Nephron (organoid): ENCODE measurements at regions not wholly inside any gene's neighbourhood (a gene's known extent, or its start where the extent isn't known, plus 50 kb on each side); places are given as distances from the start of the nearest gene placed in this dataset.

Source experiments
- H3K27ac Mint-ChIP-seq, 3 experiments: 2 replicates each; pipeline ENCODE4 v1.8.0; 2020; ENCODE audit warnings: mixed read lengths in 3 of 3, mild to moderate bottlenecking in 2 of 3, moderate library complexity in 1 of 3
- H3K27me3 Mint-ChIP-seq: 2 replicates; pipeline ENCODE4 v1.8.0; 2021; ENCODE audit warnings: low read depth, mild to moderate bottlenecking, moderate library complexity, mixed read lengths
- H3K36me3 Mint-ChIP-seq: 2 replicates; pipeline ENCODE4 v1.8.0; 2020; ENCODE audit warnings: low read depth, mixed read lengths
- H3K4me1 Mint-ChIP-seq: 2 replicates; pipeline ENCODE4 v1.8.0; 2020; ENCODE audit warnings: mixed read lengths
- H3K4me3 Mint-ChIP-seq, 3 experiments: 2 replicates each; pipeline ENCODE4 v1.8.0; 2020; ENCODE audit warnings: mild to moderate bottlenecking in 3 of 3, mixed read lengths in 3 of 3, moderate library complexity in 2 of 3
- H3K9me3 Mint-ChIP-seq: 2 replicates; pipeline ENCODE4 v1.8.0; 2020; ENCODE audit warnings: mixed read lengths
- TF ChIP-seq, protein P1 (sequence below), 3 experiments: fragments of 200-600 bp; sonication (generic); IDR thresholded peaks; one replicate each; pipeline ENCODE4 v1.5.0; 2021; ENCODE audit warnings: antibody characterized with exemption in 3 of 3; ENCODE audit not compliant: unreplicated experiment in 3 of 3

DNA sequence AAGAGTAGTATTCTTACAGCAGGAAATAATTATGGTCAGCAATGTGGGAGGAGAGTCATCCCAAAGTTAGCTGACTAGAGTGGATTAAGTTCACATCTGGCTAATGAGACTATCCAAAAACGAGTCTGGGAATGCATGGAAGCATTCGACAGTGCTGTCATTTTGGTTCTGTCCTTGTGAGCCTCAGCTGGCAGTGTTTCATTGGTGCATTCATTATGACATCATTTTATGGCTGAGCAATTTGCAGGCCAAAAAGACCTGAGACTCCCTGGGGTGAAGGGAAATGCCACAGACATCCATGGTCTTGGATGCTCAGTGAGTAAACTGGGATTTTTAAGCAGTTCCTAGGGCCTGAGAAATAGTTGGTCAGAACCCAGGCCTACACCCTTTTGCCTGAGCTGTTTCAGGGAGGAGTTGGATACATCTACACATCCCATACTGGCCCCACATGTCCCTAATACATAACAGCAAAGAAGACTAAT, 196.4 kb upstream of the CCN2 start:
- no peak overlapping the region for H3K4me3 Mint-ChIP-seq
- peak overlapping the region in 2 of 3 experiments; percentile 81 to 94 for H3K27ac Mint-ChIP-seq
- H3K9me3 Mint-ChIP-seq = no peaks in the 10 kb centered on the region
- TF ChIP-seq, protein P1, sequence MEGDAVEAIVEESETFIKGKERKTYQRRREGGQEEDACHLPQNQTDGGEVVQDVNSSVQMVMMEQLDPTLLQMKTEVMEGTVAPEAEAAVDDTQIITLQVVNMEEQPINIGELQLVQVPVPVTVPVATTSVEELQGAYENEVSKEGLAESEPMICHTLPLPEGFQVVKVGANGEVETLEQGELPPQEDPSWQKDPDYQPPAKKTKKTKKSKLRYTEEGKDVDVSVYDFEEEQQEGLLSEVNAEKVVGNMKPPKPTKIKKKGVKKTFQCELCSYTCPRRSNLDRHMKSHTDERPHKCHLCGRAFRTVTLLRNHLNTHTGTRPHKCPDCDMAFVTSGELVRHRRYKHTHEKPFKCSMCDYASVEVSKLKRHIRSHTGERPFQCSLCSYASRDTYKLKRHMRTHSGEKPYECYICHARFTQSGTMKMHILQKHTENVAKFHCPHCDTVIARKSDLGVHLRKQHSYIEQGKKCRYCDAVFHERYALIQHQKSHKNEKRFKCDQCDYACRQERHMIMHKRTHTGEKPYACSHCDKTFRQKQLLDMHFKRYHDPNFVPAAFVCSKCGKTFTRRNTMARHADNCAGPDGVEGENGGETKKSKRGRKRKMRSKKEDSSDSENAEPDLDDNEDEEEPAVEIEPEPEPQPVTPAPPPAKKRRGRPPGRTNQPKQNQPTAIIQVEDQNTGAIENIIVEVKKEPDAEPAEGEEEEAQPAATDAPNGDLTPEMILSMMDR (IDR thresholded peaks at IDR 0.05; ENCODE audit: unreplicated experiment in 3 of 3) = no peak
- peaks cover 4% of the 10 kb centered on the region for H3K27me3 Mint-ChIP-seq
- H3K4me1 Mint-ChIP-seq = peaks cover 16% of the 10 kb centered on the region
- H3K36me3 Mint-ChIP-seq = no peaks in the 10 kb centered on the region

DNA sequence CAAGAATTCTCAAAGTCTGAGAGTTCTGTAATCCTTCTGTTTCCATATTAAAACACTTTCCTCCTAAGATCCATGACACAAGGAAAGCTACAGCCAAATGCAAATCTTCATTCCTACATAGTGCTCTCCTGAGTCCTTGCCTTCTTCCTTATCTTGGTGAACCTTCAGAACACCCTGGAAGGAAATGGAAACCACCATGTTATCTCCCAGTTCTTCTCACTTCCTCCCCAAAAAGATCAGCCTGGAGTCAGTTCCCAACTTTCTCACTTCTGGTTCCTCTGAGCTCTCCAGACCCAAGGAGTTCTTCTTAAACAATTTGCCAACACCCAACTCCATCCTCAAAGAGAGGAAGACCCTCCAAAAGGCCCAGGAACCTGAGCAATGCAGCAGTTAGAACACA, 193.3 kb upstream of the CCN2 start:
- H3K27me3 Mint-ChIP-seq = peaks cover 4% of the 10 kb centered on the region
- H3K9me3 Mint-ChIP-seq = no peaks in the 10 kb centered on the region
- H3K36me3 Mint-ChIP-seq = no peaks in the 10 kb centered on the region
- no peak overlapping the region for H3K4me3 Mint-ChIP-seq
- H3K4me1 Mint-ChIP-seq = peaks cover 21% of the 10 kb centered on the region
- no peak overlapping the region for H3K27ac Mint-ChIP-seq
- TF ChIP-seq, protein P1 (IDR thresholded peaks at IDR 0.05; ENCODE audit: unreplicated experiment in 3 of 3) = no peak

DNA sequence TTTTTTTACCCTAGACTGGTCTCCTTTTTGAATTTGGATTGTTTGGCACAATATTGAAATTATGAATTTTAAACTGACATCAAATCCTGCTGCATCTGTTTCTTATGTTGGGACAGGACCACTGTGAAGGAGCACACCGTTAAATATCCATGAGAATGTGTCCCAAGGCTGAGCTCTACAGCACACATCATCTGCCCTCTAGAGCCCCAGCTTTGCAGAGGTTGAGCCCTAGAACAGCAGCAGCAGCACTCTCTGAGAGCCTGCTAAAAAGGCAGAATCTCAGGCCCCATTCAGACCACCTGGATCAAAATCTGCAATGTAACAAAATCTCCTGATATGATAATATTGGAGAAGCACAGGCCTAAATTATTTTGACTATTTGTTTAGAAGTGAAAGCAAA, 192.1 kb upstream of the CCN2 start:
- TF ChIP-seq, protein P1 (IDR thresholded peaks at IDR 0.05; ENCODE audit: unreplicated experiment in 3 of 3) = no peak
- Mint-ChIP-seq H3K36me3 (no peaks in the 10 kb centered on the region), H3K27ac (no peak overlapping the region), H3K9me3 (no peaks in the 10 kb centered on the region), H3K4me1 (peaks cover 19% of the 10 kb centered on the region), H3K4me3 (no peak overlapping the region), H3K27me3 (peaks cover 4% of the 10 kb centered on the region)

DNA sequence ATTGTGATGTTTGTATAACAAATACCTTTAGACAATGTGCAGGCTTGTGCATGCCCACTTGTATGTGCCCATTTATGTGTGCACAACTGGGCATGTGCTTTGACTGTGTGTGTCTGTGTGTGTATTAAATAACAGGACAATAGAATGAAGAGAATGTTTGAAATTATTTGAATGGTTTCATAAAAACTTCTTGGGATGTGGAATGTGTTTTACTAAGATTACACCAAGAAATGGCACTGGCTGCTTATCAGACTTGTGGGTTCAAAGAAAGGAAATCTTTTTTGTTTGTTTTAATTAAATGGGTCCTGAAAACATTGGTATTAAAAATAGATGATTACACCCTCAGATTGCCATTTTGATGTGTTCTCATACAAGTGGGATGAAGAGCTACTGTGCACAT, 191.6 kb upstream of the CCN2 start:
- peak overlapping the region in 1 of 3 experiments; percentile 5 for H3K27ac Mint-ChIP-seq
- H3K4me1 Mint-ChIP-seq = peaks cover 16% of the 10 kb centered on the region
- TF ChIP-seq, protein P1 (IDR thresholded peaks at IDR 0.05; ENCODE audit: unreplicated experiment in 3 of 3) = no peak
- no peaks in the 10 kb centered on the region for H3K9me3 Mint-ChIP-seq
- H3K4me3 Mint-ChIP-seq = no peak overlapping the region
- H3K36me3 Mint-ChIP-seq = no peaks in the 10 kb centered on the region
- peaks cover 4% of the 10 kb centered on the region for H3K27me3 Mint-ChIP-seq

DNA sequence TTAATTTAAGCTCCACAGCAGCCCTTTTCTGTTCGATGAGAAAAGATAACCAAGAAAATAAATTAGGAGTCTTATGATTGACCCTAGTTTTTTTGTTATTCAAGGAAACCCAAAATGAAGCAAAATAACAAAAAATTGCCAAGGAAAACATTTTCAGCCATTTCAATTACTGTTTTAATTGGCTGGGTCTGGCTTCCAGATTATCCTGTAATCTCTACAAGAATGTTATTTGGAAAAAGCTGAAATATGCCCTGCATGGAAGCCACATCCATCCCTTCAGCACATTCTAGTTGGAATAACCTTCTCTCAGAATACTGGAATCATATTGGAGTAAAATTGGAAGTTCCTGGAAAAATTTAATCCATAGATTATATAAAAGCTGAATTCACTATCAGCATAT, 191.1 kb upstream of the CCN2 start:
- Mint-ChIP-seq H3K4me1 (peaks cover 15% of the 10 kb centered on the region), H3K9me3 (no peaks in the 10 kb centered on the region), H3K27ac (no peak overlapping the region), H3K4me3 (no peak overlapping the region), H3K27me3 (peaks cover 4% of the 10 kb centered on the region), H3K36me3 (no peaks in the 10 kb centered on the region)
- TF ChIP-seq, protein P1 (IDR thresholded peaks at IDR 0.05; ENCODE audit: unreplicated experiment in 3 of 3) = no peak

DNA sequence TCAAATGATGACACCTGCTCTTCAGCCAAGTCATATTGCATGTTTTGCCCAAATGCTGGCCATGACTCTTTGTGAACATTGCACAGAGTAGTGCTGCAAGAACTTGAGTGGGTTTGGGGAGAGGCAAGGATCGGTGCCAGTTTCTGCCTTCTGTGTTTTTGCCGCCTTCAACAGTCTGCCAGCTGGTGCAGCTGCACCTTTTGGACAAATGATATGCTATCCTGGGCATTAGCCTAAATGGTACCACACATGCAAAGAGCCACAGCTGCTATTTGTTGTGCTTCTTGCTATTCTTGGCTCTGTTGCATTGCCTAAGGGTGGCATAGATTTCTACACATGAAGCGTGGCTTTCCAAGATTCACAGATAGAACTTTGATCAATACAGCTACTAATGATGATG, 189.0 kb upstream of the CCN2 start:
- no peaks in the 10 kb centered on the region for H3K9me3 Mint-ChIP-seq
- H3K36me3 Mint-ChIP-seq = no peaks in the 10 kb centered on the region
- TF ChIP-seq, protein P1 (IDR thresholded peaks at IDR 0.05; ENCODE audit: unreplicated experiment in 3 of 3) = no peak
- no peak overlapping the region for H3K27ac Mint-ChIP-seq
- peaks cover 11% of the 10 kb centered on the region for H3K4me1 Mint-ChIP-seq
- H3K4me3 Mint-ChIP-seq = no peak overlapping the region
- H3K27me3 Mint-ChIP-seq = peaks cover 4% of the 10 kb centered on the region
